22Rv1 (cell line): ENCODE measurements at regions not wholly inside any gene's neighbourhood (a gene's known extent, or its start where the extent isn't known, plus 50 kb on each side); places are given as distances from the start of the nearest gene placed in this dataset.

Experiments used
- CTCF ChIP-seq: fragments of 450-650 bp; IDR thresholded peaks from 2 replicates; pipeline ENCODE4 v1.5.1; 2017; ENCODE audit warnings: mild to moderate bottlenecking
- ZFX ChIP-seq: fragments of 450-650 bp; IDR thresholded peaks from 2 replicates; pipeline ENCODE4 v1.6.1; 2017; ENCODE audit warnings: antibody characterized with exemption, borderline replicate concordance

GRCh38 chr12:87603727-87604126 is 425.5 kb downstream of the C12orf50 start:
- TF ChIP-seq CTCF (no peak), ZFX (no peak)
